ENCODE measurements at regions not wholly inside any gene's neighbourhood (a gene's known extent, or its start where the extent isn't known, plus 50 kb on each side); places are given as distances from the start of the nearest gene placed in this dataset.

DNA sequence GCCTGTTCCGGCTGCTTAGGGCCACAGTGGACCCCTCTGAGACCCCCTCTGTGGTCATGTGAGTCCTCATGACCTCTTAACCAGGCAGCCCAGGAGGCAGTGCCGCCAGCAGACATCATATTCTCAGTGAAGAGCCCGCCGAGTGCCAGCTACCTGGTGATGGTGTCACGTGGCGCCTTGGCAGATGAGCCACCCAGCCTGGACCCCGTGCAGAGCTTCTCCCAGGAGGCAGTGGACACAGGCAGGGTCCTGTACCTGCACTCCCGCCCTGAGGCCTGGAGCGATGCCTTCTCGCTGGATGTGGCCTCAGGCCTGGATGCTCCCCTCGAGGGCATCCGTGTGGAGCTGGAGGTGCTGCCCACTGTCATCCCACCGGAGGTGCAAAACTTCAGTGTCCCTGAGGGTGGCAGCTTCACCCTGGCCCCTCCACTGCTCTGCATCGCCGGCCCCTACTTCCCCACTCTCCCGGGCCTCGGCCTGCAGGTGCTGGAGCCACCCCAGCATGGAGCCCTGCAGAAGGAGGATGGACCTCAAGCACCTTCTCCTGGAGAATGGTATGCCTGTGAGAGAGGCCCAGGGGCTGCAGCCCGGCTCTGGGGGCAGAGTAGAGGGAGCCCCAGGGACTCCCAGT is 176.1 kb downstream of the TBC1D2B start:
- no peak for TF ChIP-seq CTCF (IDR thresholded peaks at IDR 0.05; ENCODE audit: low read length)
- TF ChIP-seq EZH2phosphoT487 (IDR thresholded peaks at IDR 0.05; ENCODE audit: low read length) = no peak
- TF ChIP-seq EZH2 (optimal IDR thresholded peaks at IDR 0.05; ENCODE audit: low read depth, low read length) = no peak

Measured in MM.1S (cell line).